A673 (cell line): ENCODE measurements at regions not wholly inside any gene's neighbourhood (a gene's known extent, or its start where the extent isn't known, plus 50 kb on each side); places are given as distances from the start of the nearest gene placed in this dataset.

Experiments used
- BruUV-seq: library from RNA; stranded (reverse); fragments of 400-500 nt; replicated peaks from 2 replicates; lab custom pipeline; 2021; lab: Mats Ljungman, UMichigan
- CTCF ChIA-PET: fragments of 300-600 bp; sonication (Branson Sonifier 250); formaldehyde crosslinking; loops from one replicate; lab custom pipeline; 2022; ENCODE audit warnings: antibody characterized with exemption; lab: Charles Lee
- POLR2A ChIA-PET: fragments of 300-600 bp; sonication (Branson Sonifier 250); formaldehyde crosslinking; loops from one replicate; lab custom pipeline; 2022; ENCODE audit warnings: antibody characterized with exemption; ENCODE audit not compliant: low non-redundant PET; lab: Charles Lee
- DNase-seq: peaks from one replicate; pipeline ENCODE4 v3.0.0-alpha.2; 2015; ENCODE audit warnings: low spot score
- H3K27ac ChIP-seq: fragments of 200-600 bp; sonication (generic); 2 replicates; pipeline ENCODE4 v1.5.1; 2016; ENCODE audit warnings: mixed run types, low read depth, mild to moderate bottlenecking, mixed read lengths, antibody characterized with exemption, low read length; ENCODE audit not compliant: poor library complexity, severe bottlenecking
- H3K27me3 ChIP-seq: fragments of 200-600 bp; sonication (generic); replicated peaks from 2 replicates; pipeline ENCODE4 v1.6.1; 2017; ENCODE audit warnings: mixed run types, low read depth, mild to moderate bottlenecking, mixed read lengths, antibody characterized with exemption, low read length; ENCODE audit not compliant: insufficient read depth, poor library complexity
- H3K36me3 ChIP-seq: fragments of 200-600 bp; sonication (generic); 2 replicates; pipeline ENCODE4 v1.6.1; 2016; ENCODE audit warnings: mixed run types, mild to moderate bottlenecking, mixed read lengths, antibody characterized with exemption, low read length; ENCODE audit not compliant: insufficient read depth, poor library complexity, severe bottlenecking
- H3K4me1 ChIP-seq: fragments of 200-600 bp; sonication (generic); 2 replicates; pipeline ENCODE4 v1.6.1; 2017; ENCODE audit warnings: mixed run types, mild to moderate bottlenecking, mixed read lengths, antibody characterized with exemption, low read length; ENCODE audit not compliant: insufficient read depth, poor library complexity, severe bottlenecking
- H3K4me3 ChIP-seq: fragments of 200-600 bp; sonication (generic); 2 replicates; pipeline ENCODE4 v1.5.1; 2016; ENCODE audit warnings: low read depth, mixed run types, mild to moderate bottlenecking, mixed read lengths, low read length; ENCODE audit not compliant: poor library complexity, severe bottlenecking
- H3K9me3 ChIP-seq: fragments of 200-600 bp; sonication (generic); 2 replicates; pipeline ENCODE4 v1.6.1; 2016; ENCODE audit warnings: mixed run types, low read depth, mild to moderate bottlenecking, mixed read lengths, antibody characterized with exemption, low read length; ENCODE audit not compliant: poor library complexity, severe bottlenecking
- CTCF ChIP-seq: fragments of 300-800, 200-600 bp; sonication (generic); conservative IDR thresholded peaks from 2 replicates; pipeline ENCODE4 v1.5.1; 2017; ENCODE audit warnings: low read depth, mild to moderate bottlenecking, antibody characterized with exemption, low read length, moderate library complexity, mixed read lengths
- EZH2 ChIP-seq: fragments of 200-600 bp; sonication (generic); IDR thresholded peaks from 2 replicates; pipeline ENCODE4 v1.6.1; 2017; ENCODE audit warnings: borderline replicate concordance, low read depth, mild to moderate bottlenecking, mixed read lengths, antibody characterized with exemption, low read length; ENCODE audit not compliant: poor library complexity, severe bottlenecking
- intact Hi-C: fragments of 100-400 bp; cut with micrococcal nuclease; formaldehyde crosslinking; loops from one replicate; pipeline ENCODE4 v1.10.0; 2022; ENCODE audit not compliant: unreplicated experiment

GRCh38 chrX:102043380-102043779 lies 82.1 kb upstream of the TCEAL2 start:
- no TSS peak for BruUV-seq
- H3K36me3 ChIP-seq = no peaks in the 10 kb centered on the region
- H3K27ac ChIP-seq = no peak overlapping the region
- H3K4me3 ChIP-seq = no peak overlapping the region
- TF ChIP-seq CTCF (no peak), EZH2 (no peak)
- ChIA-PET POLR2A (interaction anchor here (0.7 kb wide), 1 partner anchor 343 kb away, joined by 3 read pairs; no protein-coding TSS in a partner anchor), CTCF (no interaction called here)
- H3K4me1 ChIP-seq = no peaks in the 10 kb centered on the region
- intact Hi-C loops = no loop called here
- no peak for DNase-seq
- no peaks in the 10 kb centered on the region for H3K27me3 ChIP-seq
- no peaks in the 10 kb centered on the region for H3K9me3 ChIP-seq

- ChIA-PET POLR2A (interaction anchor here (0.7 kb wide), 1 partner anchor 342 kb away, joined by 3 read pairs; no protein-coding TSS in a partner anchor), CTCF (no interaction called here)
- TF ChIP-seq EZH2 = no peak
- no peak for TF ChIP-seq CTCF
- H3K4me1 ChIP-seq = no peaks in the 10 kb centered on the region
- H3K9me3 ChIP-seq = no peaks in the 10 kb centered on the region
- no peak overlapping the region for H3K4me3 ChIP-seq
- DNase-seq = no peak
- BruUV-seq = no TSS peak
- H3K27ac ChIP-seq = no peak overlapping the region
- intact Hi-C loops = no loop called here
- H3K36me3 ChIP-seq = no peaks in the 10 kb centered on the region
- H3K27me3 ChIP-seq = no peaks in the 10 kb centered on the region
Measured at GRCh38 chrX:102042372-102043325, 82.8 kb upstream of the TCEAL2 start.

DNA sequence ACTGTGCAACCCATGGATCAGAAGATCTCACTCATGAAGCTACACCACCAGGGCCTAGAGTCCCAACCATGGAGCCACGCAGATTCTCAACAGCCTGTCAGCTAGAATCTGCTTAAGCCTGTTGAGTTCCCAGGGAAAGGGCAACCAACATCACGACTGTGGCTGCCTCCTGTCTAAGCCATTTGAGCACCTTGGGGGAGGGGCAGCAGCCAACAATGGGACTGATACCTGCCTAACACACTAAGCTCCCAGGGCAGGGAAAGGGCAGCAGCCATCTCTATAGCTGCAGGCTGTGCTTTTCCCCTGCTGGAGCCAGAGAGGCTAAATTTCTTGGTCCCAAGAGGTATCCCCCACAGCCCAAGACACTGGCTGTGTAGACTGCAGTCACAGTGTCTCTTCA lies 96.5 kb upstream of the TCEAL2 start:
- intact Hi-C loops = no loop called here

More for the DNA sequence above, 96.5 kb upstream of the TCEAL2 start:
- Histone ChIP-seq H3K36me3 (no peaks in the 10 kb centered on the region), H3K9me3 (no peaks in the 10 kb centered on the region), H3K4me1 (no peaks in the 10 kb centered on the region), H3K4me3 (no peak overlapping the region), H3K27ac (no peak overlapping the region), H3K27me3 (no peaks in the 10 kb centered on the region)
- ChIA-PET CTCF (no interaction called here), POLR2A (no interaction called here)
- TF ChIP-seq EZH2 = no peak
- no peak for TF ChIP-seq CTCF
- BruUV-seq = no TSS peak
- no peak for DNase-seq
